ENCODE measurements at regions not wholly inside any gene's neighbourhood (a gene's known extent, or its start where the extent isn't known, plus 50 kb on each side); places are given as distances from the start of the nearest gene placed in this dataset.

- TF ChIP-seq, protein P1, sequence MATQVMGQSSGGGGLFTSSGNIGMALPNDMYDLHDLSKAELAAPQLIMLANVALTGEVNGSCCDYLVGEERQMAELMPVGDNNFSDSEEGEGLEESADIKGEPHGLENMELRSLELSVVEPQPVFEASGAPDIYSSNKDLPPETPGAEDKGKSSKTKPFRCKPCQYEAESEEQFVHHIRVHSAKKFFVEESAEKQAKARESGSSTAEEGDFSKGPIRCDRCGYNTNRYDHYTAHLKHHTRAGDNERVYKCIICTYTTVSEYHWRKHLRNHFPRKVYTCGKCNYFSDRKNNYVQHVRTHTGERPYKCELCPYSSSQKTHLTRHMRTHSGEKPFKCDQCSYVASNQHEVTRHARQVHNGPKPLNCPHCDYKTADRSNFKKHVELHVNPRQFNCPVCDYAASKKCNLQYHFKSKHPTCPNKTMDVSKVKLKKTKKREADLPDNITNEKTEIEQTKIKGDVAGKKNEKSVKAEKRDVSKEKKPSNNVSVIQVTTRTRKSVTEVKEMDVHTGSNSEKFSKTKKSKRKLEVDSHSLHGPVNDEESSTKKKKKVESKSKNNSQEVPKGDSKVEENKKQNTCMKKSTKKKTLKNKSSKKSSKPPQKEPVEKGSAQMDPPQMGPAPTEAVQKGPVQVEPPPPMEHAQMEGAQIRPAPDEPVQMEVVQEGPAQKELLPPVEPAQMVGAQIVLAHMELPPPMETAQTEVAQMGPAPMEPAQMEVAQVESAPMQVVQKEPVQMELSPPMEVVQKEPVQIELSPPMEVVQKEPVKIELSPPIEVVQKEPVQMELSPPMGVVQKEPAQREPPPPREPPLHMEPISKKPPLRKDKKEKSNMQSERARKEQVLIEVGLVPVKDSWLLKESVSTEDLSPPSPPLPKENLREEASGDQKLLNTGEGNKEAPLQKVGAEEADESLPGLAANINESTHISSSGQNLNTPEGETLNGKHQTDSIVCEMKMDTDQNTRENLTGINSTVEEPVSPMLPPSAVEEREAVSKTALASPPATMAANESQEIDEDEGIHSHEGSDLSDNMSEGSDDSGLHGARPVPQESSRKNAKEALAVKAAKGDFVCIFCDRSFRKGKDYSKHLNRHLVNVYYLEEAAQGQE (IDR thresholded peaks at IDR 0.05; ENCODE audit: borderline replicate concordance in 1 of 2, low read depth in 1 of 2, low read length in 2 of 2), result no peak
- TF ChIP-seq ZNF124 (CRISPR knock-in tag; IDR thresholded peaks at IDR 0.05) (no peak), ZNF704 (CRISPR knock-in tag; IDR thresholded peaks at IDR 0.05; ENCODE audit: borderline replicate concordance) (no peak), NBN (conservative IDR thresholded peaks at IDR 0.05) (no peak), SNAPC4 (CRISPR knock-in tag; IDR thresholded peaks at IDR 0.05) (no peak), MYNN (CRISPR knock-in tag; IDR thresholded peaks at IDR 0.05; ENCODE audit: low read depth) (no peak)
- TF ChIP-seq, protein P2, sequence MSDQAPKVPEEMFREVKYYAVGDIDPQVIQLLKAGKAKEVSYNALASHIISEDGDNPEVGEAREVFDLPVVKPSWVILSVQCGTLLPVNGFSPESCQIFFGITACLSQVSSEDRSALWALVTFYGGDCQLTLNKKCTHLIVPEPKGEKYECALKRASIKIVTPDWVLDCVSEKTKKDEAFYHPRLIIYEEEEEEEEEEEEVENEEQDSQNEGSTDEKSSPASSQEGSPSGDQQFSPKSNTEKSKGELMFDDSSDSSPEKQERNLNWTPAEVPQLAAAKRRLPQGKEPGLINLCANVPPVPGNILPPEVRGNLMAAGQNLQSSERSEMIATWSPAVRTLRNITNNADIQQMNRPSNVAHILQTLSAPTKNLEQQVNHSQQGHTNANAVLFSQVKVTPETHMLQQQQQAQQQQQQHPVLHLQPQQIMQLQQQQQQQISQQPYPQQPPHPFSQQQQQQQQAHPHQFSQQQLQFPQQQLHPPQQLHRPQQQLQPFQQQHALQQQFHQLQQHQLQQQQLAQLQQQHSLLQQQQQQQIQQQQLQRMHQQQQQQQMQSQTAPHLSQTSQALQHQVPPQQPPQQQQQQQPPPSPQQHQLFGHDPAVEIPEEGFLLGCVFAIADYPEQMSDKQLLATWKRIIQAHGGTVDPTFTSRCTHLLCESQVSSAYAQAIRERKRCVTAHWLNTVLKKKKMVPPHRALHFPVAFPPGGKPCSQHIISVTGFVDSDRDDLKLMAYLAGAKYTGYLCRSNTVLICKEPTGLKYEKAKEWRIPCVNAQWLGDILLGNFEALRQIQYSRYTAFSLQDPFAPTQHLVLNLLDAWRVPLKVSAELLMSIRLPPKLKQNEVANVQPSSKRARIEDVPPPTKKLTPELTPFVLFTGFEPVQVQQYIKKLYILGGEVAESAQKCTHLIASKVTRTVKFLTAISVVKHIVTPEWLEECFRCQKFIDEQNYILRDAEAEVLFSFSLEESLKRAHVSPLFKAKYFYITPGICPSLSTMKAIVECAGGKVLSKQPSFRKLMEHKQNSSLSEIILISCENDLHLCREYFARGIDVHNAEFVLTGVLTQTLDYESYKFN (CRISPR knock-in tag; conservative IDR thresholded peaks at IDR 0.05), result no peak
These were observed 212.8 kb downstream of the PIK3R1 start (continued) for GRCh38 chr5:68428231-68428811.

Measured in HepG2 (cell line).